GM12865 (cell line): ENCODE measurements at regions not wholly inside any gene's neighbourhood (a gene's known extent, or its start where the extent isn't known, plus 50 kb on each side); places are given as distances from the start of the nearest gene placed in this dataset.
A peak's percentile ranks its signal among the peaks of the same experiment; 100 is the strongest.

Source experiments
- DNase-seq: peaks from one replicate; pipeline ENCODE4 v3.0.0; 2010; ENCODE audit warnings: low read depth
- H3K4me3 ChIP-seq: 2 replicates; pipeline ENCODE4 v1.5.1; 2011; ENCODE audit warnings: mild to moderate bottlenecking, low read depth, low read length, control low read depth
- CTCF ChIP-seq: IDR thresholded peaks from 2 replicates; pipeline ENCODE4 v1.5.1; 2011; ENCODE audit warnings: low read length, control low read depth, low read depth, inconsistent platforms; ENCODE audit not compliant: insufficient read depth; ENCODE audit errors: missing control alignments

GRCh38 chr10:118955951-118956801 is 73.3 kb upstream of the NANOS1 start:
- peak; percentile 17 for DNase-seq

DNA sequence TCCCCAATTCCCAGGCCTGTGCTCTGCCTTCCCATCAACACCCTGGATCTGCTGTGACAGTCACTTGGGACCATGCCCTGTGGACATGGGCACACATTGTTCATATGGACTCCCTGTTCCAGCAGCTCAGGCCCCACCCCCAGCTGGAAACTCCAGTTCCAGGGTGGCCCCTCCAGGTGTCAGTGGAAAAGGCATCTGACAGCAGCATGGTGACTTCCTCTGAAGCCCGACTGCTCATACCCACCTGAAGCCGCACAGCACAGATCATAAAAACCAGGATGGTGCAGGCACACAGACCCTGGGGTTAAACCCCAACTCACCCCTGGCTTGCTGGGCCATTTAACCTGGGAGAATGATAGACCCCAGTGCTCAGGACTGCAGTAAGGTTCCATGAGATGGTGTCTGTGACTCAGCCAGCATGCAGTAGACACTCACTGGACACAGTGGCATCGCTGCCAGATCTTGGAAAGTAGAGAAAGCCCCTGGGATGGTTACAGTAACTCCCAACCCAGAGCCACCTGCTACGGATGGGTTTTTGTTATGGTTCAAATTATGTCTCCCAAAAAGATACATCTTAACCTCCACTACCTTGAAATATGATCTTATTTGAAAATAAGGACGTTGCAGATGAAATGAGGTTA is 72.6 kb upstream of the NANOS1 start:
- no peak overlapping the region for H3K4me3 ChIP-seq
- no peak for DNase-seq
- TF ChIP-seq CTCF: no peak

More at GRCh38 chr10:118955951-118956801, 73.3 kb upstream of the NANOS1 start:
- no peak overlapping the region for H3K4me3 ChIP-seq
- no peak for TF ChIP-seq CTCF

- no peak overlapping the region for H3K4me3 ChIP-seq
- no peak for TF ChIP-seq CTCF
- DNase-seq: no peak
These were observed 72.1 kb upstream of the NANOS1 start for GRCh38 chr10:118957443-118957825.

GRCh38 chr10:118957966-118958365 is 71.5 kb upstream of the NANOS1 start:
- no peak for DNase-seq
- TF ChIP-seq CTCF: no peak
- no peak overlapping the region for H3K4me3 ChIP-seq

- DNase-seq: no peak
- TF ChIP-seq CTCF: no peak
- no peak overlapping the region for H3K4me3 ChIP-seq
These were observed 71.0 kb upstream of the NANOS1 start for GRCh38 chr10:118958559-118958958.

DNA sequence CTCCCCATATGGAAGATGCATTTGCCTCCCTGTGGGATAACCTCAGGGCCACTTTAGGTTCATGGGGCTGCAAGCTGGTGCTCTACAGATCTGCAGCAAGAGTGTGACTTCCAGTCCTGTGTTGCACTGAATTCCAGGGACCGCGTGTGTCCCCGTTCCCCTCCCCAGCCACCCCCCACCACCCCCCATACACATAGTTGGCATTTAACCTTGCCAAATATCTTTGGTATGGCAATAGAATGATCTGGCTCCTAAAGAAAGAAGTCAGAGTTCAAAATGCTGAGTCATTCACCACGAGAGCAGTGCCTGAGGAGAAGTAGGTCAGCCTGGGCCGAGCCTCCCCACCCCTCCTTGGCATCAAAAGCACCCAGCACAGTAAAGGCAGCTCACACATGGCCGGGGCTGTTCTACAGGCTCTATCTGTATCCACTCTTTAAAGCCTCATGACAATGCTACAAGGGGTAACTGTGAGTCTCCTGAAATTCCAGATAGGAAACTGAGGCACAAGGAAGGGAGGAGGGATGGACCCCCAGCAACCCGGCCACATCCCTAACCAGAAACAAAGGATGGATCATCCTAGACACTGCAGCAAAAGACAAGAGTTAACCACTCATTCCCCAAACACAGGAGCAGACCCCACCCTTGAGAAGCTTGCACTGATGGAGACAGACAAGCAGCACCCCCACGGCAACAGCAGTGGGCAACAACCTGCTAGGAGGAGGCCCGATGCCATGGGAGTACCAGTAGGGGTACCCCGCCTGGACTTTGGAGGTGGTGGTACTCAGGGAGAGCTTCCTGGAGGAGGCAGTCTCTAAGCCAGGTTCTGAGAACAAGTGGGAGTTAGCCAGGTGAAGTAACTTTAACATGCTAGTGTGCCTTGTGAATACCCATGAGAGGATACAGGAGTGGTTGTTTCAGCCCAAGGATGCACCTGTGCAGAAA is 70.3 kb upstream of the NANOS1 start:
- no peak for TF ChIP-seq CTCF
- no peak for DNase-seq
- H3K4me3 ChIP-seq: no peak overlapping the region
